ES-I3 (cell line): ENCODE measurements at regions not wholly inside any gene's neighbourhood (a gene's known extent, or its start where the extent isn't known, plus 50 kb on each side); places are given as distances from the start of the nearest gene placed in this dataset.

ENCODE experiments used
- H3K36me3 ChIP-seq: 2 replicates; pipeline ENCODE4 v1.6.1; 2013; ENCODE audit warnings: mild to moderate bottlenecking, low read length, control low read depth, moderate library complexity; ENCODE audit not compliant: insufficient read depth
- H3K4me1 ChIP-seq: 2 replicates; pipeline ENCODE4 v1.6.1; 2013; ENCODE audit warnings: mild to moderate bottlenecking, control low read depth, low read length; ENCODE audit not compliant: insufficient read depth
- H3K9ac ChIP-seq: 2 replicates; pipeline ENCODE4 v1.6.1; 2013; ENCODE audit warnings: low read depth, mild to moderate bottlenecking, low read length, moderate library complexity
- H3K9me3 ChIP-seq: 2 replicates; pipeline ENCODE4 v1.6.1; 2013; ENCODE audit warnings: mild to moderate bottlenecking, low read length, moderate library complexity; ENCODE audit not compliant: control insufficient read depth, insufficient read depth

DNA sequence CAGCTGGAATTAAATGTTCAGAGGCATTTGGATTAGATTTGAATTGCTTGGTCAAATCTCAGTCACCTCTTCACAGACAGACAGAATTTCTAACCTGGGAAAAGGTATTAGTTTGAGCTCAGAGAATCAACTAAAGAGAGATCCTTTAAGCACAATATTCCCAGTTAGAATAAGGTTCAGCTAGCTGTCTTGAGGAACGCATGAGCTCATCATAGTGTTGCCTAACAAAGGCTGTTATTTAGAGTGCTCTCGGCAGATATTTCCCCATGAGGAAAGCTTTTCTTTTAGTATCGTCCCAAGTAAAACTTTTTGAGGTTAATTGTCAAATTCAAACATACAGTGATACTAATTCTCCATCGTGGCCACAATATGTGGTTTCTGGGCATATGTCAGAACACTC lies 269.9 kb downstream of the HLX start:
- Histone ChIP-seq H3K4me1 (no peaks in the 10 kb centered on the region), H3K9ac (no peak overlapping the region), H3K9me3 (no peaks in the 10 kb centered on the region), H3K36me3 (no peaks in the 10 kb centered on the region)

DNA sequence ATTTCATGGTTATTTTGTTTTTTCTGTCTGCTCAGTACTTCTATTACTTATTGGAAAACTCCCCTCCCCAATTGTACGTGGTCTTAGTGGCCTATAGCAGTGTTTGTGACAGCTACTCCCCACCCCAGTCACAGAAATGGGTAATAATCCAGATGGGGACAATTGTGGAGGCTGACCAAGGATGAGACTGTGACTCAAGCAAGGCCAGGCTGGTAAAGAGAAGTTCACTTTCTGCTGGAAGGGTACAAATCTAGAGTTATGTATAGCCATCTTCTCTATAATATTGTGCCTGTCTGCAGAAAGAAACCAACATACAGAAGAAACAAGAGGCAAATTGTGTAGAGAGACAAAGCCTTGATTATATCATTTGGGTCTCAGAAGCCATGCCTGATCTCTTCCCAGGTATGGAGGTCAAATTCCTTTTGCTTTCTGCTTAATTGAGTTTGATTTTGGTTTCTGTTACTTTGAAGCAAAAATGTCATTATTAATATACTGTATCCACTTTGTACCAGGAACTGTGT lies 270.4 kb downstream of the HLX start:
- Histone ChIP-seq H3K9ac (no peak overlapping the region), H3K9me3 (no peaks in the 10 kb centered on the region), H3K36me3 (no peaks in the 10 kb centered on the region), H3K4me1 (no peaks in the 10 kb centered on the region)

DNA sequence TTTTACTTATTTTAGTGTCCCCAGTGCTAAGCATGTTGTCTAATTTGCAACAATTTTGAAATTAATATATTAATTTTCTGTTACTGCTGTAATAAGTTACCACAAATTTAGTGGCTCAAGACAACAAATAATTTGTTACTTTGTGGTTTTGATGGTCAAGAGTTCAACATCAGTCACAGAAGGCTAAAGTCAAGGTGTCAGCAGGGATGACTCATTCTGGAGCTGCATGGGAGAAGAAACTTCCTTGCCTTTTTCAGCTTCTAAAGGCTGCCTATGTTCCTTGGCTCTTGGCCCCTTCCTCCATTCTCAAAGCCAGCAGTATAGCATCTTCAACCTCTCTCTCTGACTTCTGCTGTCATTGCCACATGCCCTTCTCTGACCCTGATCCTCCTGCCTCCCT lies 271.8 kb downstream of the HLX start:
- Histone ChIP-seq H3K36me3 (no peaks in the 10 kb centered on the region), H3K9me3 (no peaks in the 10 kb centered on the region), H3K4me1 (no peaks in the 10 kb centered on the region), H3K9ac (no peak overlapping the region)

DNA sequence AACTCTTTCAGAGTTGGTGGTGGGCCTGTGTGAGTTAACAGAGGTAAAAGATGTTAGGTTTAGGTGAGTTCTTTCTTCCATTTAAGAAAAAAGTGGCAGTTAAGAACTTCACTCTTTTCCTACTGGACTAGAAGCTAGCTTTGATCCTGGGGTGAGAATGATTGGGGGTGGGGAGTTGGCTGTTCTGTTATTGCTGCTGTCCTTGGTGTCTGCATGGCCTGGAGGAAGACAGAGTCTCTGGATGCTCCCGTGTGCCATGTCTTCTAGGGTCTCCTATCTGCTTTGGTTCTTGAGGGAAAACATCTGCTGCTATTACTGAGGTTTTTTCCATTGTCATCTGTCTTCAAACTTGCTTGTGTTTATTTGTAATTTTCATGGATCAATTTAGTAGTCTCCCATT lies 275.7 kb downstream of the HLX start:
- no peak overlapping the region for H3K9ac ChIP-seq
- H3K36me3 ChIP-seq: no peaks in the 10 kb centered on the region
- H3K4me1 ChIP-seq: no peaks in the 10 kb centered on the region
- no peaks in the 10 kb centered on the region for H3K9me3 ChIP-seq

DNA sequence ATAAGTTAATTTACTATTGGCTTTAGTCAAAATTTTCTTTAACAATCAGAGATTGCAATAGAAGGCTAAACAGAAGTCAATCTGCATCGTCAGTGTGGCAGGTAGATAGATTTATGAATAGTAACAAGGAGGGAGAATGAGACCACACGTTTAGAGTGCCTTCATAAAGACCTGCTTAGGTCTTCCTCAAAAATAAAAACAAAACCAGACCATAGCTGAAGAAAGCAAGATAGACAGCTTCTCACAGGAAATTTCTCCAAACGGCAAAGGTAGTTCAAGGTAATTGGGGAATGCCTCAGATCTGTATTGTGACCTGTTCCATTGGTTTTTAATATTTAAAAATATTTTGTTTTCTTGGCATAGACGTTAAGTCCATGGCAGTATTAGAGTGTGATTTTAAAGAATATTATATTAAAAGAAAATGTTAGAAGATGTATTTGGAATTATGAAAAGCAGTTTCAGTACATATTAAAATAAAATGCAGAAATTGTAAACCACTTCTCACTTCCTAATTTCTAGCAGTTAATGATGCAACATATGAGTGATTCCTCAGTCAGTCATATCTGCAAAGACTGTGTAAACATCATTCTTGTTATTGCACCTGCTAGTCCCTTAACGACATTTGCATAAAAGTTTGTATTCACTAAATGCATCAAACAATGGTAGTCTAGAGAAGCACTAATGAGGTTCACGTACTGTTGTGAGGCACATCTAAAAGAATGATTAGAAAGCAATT lies 278.0 kb downstream of the HLX start:
- H3K4me1 ChIP-seq: peaks cover 9% of the 10 kb centered on the region
- no peaks in the 10 kb centered on the region for H3K9me3 ChIP-seq
- no peak overlapping the region for H3K9ac ChIP-seq
- H3K36me3 ChIP-seq: no peaks in the 10 kb centered on the region

DNA sequence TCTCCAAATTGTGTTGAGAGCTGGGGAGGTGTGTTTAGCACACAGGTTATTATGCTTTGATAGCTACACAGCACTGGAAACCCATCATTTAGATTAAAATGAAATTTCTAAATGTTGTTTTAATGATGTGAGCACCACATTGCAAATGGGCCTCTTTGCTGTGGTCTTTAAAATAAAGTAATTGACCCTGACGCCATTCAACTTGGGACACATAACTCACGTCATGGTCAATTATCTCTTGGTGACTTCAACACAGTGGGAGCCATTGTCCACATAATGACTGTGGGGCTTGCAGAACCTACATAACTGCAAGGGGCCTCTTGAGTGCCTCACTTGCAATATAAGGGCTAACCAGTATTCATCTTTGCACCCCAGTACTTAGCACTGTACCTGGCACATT lies 280.4 kb downstream of the HLX start:
- Histone ChIP-seq H3K9me3 (no peaks in the 10 kb centered on the region), H3K36me3 (no peaks in the 10 kb centered on the region), H3K9ac (no peak overlapping the region), H3K4me1 (peaks cover 16% of the 10 kb centered on the region)

DNA sequence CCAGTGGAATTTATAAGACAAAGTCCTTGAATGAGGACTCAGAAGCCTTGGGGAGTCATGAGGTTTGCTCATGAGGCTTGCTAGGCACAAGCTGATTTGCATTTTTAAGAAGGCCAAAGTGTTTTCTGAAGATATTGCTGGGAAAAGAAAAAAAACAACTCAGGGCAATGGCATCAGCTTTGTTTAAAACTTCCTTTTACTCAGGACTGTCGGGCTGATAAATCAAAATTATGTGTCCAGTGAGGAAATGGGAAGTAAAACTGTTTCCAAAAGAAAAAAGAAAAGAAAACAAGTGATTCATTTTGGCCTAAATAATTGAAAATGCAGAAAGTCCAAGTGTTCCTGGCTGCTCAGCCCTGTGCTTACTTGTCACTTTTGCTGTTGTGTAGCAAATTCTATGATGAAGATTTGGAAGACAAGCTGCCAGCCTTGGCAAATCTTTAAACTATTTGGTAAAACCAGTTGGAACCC lies 282.4 kb downstream of the HLX start:
- Histone ChIP-seq H3K9me3 (no peaks in the 10 kb centered on the region), H3K36me3 (no peaks in the 10 kb centered on the region), H3K9ac (no peak overlapping the region), H3K4me1 (peaks cover 16% of the 10 kb centered on the region)

DNA sequence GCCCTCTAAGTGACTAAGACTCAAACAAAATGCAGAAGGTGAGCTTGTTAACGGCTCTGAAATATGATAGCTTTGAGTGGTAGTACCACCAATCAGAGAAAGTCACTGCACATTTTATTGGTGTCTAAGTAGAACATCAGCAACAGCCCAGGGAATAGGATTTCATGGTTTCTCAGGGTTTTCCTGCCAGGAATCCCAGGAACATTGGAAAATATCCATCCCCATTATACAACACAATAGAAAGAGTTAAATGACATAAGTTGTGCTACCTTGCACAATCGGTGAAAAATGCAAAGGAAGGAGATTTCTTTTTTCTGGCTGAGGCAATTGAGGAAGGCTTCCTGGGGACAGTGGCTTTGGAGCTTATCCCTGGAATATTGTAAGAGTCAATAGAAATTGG lies 283.1 kb downstream of the HLX start:
- Histone ChIP-seq H3K9ac (no peak overlapping the region), H3K9me3 (no peaks in the 10 kb centered on the region), H3K36me3 (no peaks in the 10 kb centered on the region), H3K4me1 (peaks cover 16% of the 10 kb centered on the region)

DNA sequence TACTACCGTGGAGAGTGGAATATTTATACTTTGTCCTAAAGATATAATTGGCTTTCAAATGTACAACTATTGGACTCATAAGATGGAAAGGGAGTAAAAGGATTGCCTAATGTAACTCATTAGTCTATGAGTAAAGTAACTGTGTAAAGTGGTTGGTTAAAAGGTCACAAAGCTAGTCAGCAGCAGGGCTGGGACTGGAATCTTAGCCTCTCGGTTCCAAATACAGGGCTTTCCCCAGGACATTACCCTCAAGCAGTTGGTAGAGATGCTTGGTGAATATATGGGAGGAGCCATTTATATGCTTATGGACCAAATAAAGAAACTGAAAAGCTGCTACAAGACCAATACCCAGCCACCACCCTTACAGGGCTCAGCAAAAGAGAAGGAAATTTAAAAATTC lies 283.7 kb downstream of the HLX start:
- Histone ChIP-seq H3K9ac (no peak overlapping the region), H3K9me3 (no peaks in the 10 kb centered on the region), H3K4me1 (peaks cover 16% of the 10 kb centered on the region), H3K36me3 (no peaks in the 10 kb centered on the region)

DNA sequence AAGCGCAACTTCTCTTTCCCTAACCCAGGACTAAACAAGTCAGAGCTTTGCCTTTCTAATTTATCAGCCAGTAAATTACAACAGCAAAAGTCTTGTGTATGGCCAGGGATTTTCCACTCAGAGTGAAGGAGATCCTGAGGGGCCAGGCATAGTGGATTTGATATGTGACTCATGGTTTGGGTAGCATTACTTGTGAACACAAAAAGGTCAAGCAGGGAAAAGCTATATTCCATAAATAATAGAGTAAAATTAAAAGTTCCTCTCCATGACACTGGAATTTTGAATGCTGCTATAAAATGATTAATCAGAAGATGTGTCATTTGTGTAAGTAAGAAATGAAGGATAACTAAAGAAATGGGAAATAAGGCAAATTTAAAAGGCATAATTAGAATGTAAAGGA lies 284.8 kb downstream of the HLX start:
- peaks cover 21% of the 10 kb centered on the region for H3K4me1 ChIP-seq
- no peaks in the 10 kb centered on the region for H3K9me3 ChIP-seq
- no peaks in the 10 kb centered on the region for H3K36me3 ChIP-seq
- no peak overlapping the region for H3K9ac ChIP-seq

DNA sequence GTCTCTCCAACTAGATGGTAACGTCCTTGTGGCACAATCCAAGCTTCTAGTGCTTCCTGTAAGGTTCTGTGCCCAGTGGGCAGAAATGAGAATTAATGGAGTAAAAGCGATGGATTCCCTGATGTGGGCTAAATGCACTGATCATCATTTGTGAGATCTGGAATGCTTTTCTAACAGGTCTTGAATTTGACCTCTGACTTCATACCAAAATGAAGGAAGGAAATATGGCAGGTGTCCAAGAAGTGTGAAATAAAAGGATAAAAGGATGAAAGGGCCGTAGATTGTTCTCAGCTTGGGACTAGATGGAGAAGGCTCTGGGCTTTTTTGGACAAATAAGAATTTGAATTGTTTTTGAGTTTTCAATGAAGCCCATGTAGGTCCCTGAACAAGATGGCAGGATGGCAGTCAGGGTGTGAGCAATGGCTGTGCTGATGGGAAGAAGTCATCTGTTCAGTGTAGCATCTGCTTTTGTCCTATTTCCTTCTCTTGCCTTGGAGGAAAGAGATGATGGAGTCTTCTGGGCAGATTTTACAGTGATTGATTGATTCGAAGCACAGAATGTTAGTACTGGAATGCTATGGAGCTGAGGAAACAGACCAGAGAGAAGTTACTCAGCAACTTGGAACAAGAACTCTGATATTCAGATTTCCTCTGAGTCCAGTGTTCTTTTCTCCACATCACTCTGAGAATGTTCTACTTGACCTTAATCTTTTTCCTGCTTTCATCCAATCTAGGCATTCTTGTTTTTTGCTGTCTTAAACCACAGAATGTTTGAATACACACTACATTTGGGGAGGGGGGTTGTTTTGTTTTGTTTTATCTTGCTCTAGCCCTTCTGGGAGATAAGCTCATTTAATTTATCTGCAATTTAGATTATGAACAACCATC lies 286.0 kb downstream of the HLX start:
- Histone ChIP-seq H3K9ac (no peak overlapping the region), H3K4me1 (peaks cover 31% of the 10 kb centered on the region), H3K9me3 (no peaks in the 10 kb centered on the region), H3K36me3 (no peaks in the 10 kb centered on the region)

DNA sequence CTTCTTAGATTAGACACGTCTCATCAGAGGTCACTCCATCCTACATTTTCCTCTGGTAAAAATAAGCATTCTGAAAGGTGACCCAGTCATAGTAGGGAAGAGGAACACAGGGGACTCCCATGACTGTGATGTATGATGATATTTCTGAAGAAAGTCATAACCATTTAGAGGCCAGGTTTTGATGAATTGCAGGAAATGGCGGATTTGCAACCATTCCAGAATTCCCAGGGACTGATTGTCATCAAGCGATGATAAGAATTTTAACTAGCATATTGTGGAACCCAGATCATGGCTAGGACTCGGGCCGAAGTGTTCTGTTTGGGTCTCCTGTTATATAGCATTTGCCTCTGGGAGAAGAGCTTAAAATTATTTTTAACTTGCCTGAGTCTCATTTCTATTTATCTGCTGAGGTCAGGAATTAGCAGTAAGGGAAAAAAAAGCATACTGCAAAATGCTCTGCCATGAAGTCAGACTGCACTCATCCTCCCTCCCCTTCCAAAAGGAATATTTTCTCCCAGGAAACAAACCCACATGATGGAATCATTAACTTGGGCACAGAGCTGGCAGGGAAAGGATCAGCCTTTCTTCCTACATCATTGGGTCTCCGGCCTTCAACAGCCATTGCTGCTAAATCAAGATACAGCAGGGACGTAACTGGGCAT lies 286.7 kb downstream of the HLX start:
- no peak overlapping the region for H3K9ac ChIP-seq
- H3K36me3 ChIP-seq: no peaks in the 10 kb centered on the region
- no peaks in the 10 kb centered on the region for H3K9me3 ChIP-seq
- H3K4me1 ChIP-seq: peaks cover 34% of the 10 kb centered on the region

DNA sequence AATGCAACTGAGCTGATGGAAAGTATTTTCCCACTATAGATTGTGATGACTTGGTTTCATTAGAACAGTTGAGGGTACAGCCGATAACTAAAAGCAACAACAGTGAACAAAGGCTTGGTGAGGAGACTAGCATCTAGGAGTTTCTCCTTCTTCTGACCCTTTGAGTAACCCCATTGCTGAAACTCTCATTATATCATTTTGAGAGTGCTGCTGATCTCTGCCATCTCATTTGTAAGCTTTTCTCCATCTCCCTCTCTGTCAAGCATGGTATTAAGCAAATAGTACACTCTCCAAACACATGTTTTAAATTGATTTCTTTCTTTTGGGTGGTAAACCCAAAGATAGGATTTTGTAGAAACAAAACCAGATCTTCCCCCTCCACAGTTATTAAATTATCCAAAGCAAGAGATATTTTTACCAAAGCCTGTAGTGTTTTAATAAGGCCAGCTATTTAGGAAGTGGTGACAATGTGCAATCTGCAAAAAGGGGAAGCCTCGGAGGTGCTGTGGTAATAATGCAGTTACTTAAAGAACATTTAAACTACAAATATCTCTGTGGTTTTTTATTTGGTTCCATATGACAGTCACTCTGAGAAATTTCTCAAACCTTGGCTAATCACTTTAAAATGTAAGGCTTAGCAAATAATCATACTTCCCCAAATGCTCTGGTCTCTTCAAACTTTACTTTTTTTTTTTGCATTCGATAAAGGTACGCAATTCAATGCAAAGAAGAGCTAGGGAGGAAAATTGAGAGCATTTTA lies 287.5 kb downstream of the HLX start:
- Histone ChIP-seq H3K36me3 (no peaks in the 10 kb centered on the region; the same call in 1 of the 2 replicates), H3K9me3 (peaks cover 6% of the 10 kb centered on the region; the same call in 1 of the 2 replicates), H3K9ac (no peak overlapping the region), H3K4me1 (peaks cover 30% of the 10 kb centered on the region)

DNA sequence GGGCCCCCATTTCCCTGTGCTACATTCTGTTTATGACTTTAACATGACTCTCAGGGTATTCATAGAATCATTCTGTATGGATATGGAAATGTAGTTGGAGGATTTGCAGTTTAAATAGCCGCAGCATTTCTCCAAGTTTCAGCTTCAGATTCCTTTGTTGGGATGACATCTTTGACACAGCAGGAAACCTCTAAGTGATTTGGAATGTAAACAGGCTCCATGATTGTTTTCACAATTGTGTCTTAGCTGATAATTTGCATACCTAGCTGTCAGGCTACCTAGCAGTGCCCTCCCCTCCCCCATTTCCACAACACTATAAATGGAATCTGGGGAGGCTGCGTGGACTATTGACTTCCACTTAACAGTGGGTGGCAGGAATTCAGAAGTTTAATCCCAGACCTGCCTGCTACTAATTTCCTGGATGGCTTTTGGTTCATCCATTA lies 290.2 kb downstream of the HLX start:
- Histone ChIP-seq H3K4me1 (peaks cover 18% of the 10 kb centered on the region), H3K36me3 (no peaks in the 10 kb centered on the region; the same call in 1 of the 2 replicates), H3K9ac (no peak overlapping the region), H3K9me3 (peaks cover 6% of the 10 kb centered on the region; the same call in 1 of the 2 replicates)
